RWPE2 (cell line): ENCODE measurements at regions not wholly inside any gene's neighbourhood (a gene's known extent, or its start where the extent isn't known, plus 50 kb on each side); places are given as distances from the start of the nearest gene placed in this dataset.

Source experiments
- ATAC-seq: fragments of 200-7000 bp; cut with Tn5 transposase; 3 replicates; pipeline ENCODE4 v1.9.1; 2021; ENCODE audit warnings: low read depth
- DNase-seq: peaks from one replicate; pipeline ENCODE4 v3.0.0-alpha.2; 2020; ENCODE audit warnings: low spot score
- H3K27ac ChIP-seq: fragments of 450-650 bp; 2 replicates; pipeline ENCODE4 v1.5.1; 2017; ENCODE audit warnings: mild to moderate bottlenecking; ENCODE audit not compliant: poor library complexity, severe bottlenecking
- H3K27me3 ChIP-seq: fragments of 250-450 bp; sonication (Bioruptor Pico); 2 replicates; pipeline ENCODE4 v1.5.1; 2021; ENCODE audit warnings: mild to moderate bottlenecking, moderate library complexity; ENCODE audit not compliant: insufficient read depth, poor library complexity, severe bottlenecking
- H3K36me3 ChIP-seq: fragments of 250-450 bp; sonication (Bioruptor Pico); 2 replicates; pipeline ENCODE4 v1.5.1; 2020; ENCODE audit warnings: low read depth, mild to moderate bottlenecking, moderate library complexity
- H3K4me1 ChIP-seq: fragments of 250-450 bp; sonication (Bioruptor Pico); 2 replicates; pipeline ENCODE4 v1.5.1; 2021; ENCODE audit warnings: mild to moderate bottlenecking, moderate library complexity; ENCODE audit not compliant: insufficient read depth, poor library complexity, severe bottlenecking
- H3K4me3 ChIP-seq: fragments of 250-450 bp; sonication (Bioruptor Pico); 2 replicates; pipeline ENCODE4 v1.5.1; 2021; ENCODE audit warnings: mild to moderate bottlenecking, moderate library complexity; ENCODE audit not compliant: severe bottlenecking
- H3K9me3 ChIP-seq: fragments of 250-450 bp; sonication (Bioruptor Pico); 2 replicates; pipeline ENCODE4 v1.5.1; 2021; ENCODE audit warnings: mild to moderate bottlenecking, moderate library complexity; ENCODE audit not compliant: severe bottlenecking
- CTCF ChIP-seq: fragments of 450-650 bp; IDR thresholded peaks from one replicate; pipeline ENCODE4 v1.5.1; 2017; ENCODE audit warnings: mild to moderate bottlenecking, moderate library complexity; ENCODE audit not compliant: poor library complexity, severe bottlenecking

GRCh38 chr21:28179136-28179535 lies 813.5 kb downstream of the LTN1 start:
- DNase-seq, result no peak
- H3K27ac ChIP-seq, result no peak overlapping the region
- no peaks in the 10 kb centered on the region for H3K36me3 ChIP-seq
- H3K9me3 ChIP-seq, result no peaks in the 10 kb centered on the region
- H3K27me3 ChIP-seq, result no peaks in the 10 kb centered on the region
- no peak for TF ChIP-seq CTCF
- ATAC-seq, result no peak
- H3K4me3 ChIP-seq, result no peak overlapping the region
- no peaks in the 10 kb centered on the region for H3K4me1 ChIP-seq

DNA sequence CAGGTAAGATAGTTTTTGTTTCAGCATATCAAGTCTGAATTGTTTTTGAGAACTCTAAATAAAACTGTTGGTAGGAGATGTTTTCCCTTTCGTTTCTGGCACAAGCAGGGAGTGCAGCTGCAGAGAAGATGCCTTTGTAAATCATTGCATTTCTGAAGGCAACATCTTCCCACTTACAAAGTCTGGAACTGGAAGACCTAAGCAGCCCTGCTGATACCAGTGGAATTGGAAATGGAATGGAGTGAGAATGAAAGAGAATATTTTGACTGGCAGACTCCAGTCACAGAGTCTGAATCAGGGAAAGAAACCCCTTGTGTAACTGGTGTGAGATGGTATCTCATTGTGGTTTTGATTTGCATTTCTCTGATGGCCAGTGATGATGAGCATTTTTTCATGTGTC lies 815.6 kb downstream of the LTN1 start:
- DNase-seq, result no peak
- Histone ChIP-seq H3K27me3 (no peaks in the 10 kb centered on the region), H3K27ac (no peak overlapping the region), H3K4me3 (no peak overlapping the region), H3K9me3 (no peaks in the 10 kb centered on the region), H3K36me3 (no peaks in the 10 kb centered on the region), H3K4me1 (no peaks in the 10 kb centered on the region)
- TF ChIP-seq CTCF, result no peak
- no peak for ATAC-seq

GRCh38 chr21:28174701-28175100 lies 818.0 kb downstream of the LTN1 start:
- Histone ChIP-seq H3K4me1 (no peaks in the 10 kb centered on the region), H3K4me3 (no peak overlapping the region)
- ATAC-seq, result no peak

GRCh38 chr21:28174006-28174405 lies 818.7 kb downstream of the LTN1 start:
- no peak overlapping the region for H3K4me3 ChIP-seq
- H3K36me3 ChIP-seq, result no peaks in the 10 kb centered on the region
- DNase-seq (no peak), ATAC-seq (no peak)
- no peaks in the 10 kb centered on the region for H3K9me3 ChIP-seq
- no peaks in the 10 kb centered on the region for H3K4me1 ChIP-seq
- TF ChIP-seq CTCF, result no peak
- no peak overlapping the region for H3K27ac ChIP-seq
- no peaks in the 10 kb centered on the region for H3K27me3 ChIP-seq

More at GRCh38 chr21:28174701-28175100, 818.0 kb downstream of the LTN1 start:
- no peak for TF ChIP-seq CTCF
- Histone ChIP-seq H3K27ac (no peak overlapping the region), H3K36me3 (no peaks in the 10 kb centered on the region), H3K27me3 (no peaks in the 10 kb centered on the region), H3K9me3 (no peaks in the 10 kb centered on the region)
- DNase-seq, result no peak

DNA sequence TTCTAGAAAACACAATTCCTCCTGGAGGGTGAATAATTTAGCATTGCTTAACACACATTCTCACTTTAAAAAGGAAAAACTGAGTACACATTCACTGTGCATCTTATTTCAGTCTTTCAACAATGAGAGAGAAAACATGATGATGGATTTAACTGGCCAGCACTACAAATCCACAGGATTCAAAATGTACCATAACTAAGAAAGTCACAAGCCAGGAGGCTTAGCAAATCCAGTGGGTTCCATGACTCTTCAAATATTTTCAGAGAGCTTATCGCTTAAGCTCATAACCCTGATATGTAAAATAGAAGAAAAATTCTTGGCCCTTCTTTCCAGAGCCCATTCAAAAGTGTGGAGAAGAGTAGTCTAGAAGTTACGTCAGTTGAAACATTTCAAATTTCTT lies 820.3 kb downstream of the LTN1 start:
- no peak overlapping the region for H3K4me3 ChIP-seq
- H3K27ac ChIP-seq, result no peak overlapping the region
- no peaks in the 10 kb centered on the region for H3K9me3 ChIP-seq
- H3K4me1 ChIP-seq, result no peaks in the 10 kb centered on the region
- H3K36me3 ChIP-seq, result no peaks in the 10 kb centered on the region
- TF ChIP-seq CTCF, result no peak
- DNase-seq (no peak), ATAC-seq (no peak)
- no peaks in the 10 kb centered on the region for H3K27me3 ChIP-seq
